ENCODE measurements at regions not wholly inside any gene's neighbourhood (a gene's known extent, or its start where the extent isn't known, plus 50 kb on each side); places are given as distances from the start of the nearest gene placed in this dataset.
"Not testable (repeated sequence)": the region's sequence is repeated elsewhere in the genome, so short reads cannot be mapped to it uniquely, and the experiment has no call there.

DNA sequence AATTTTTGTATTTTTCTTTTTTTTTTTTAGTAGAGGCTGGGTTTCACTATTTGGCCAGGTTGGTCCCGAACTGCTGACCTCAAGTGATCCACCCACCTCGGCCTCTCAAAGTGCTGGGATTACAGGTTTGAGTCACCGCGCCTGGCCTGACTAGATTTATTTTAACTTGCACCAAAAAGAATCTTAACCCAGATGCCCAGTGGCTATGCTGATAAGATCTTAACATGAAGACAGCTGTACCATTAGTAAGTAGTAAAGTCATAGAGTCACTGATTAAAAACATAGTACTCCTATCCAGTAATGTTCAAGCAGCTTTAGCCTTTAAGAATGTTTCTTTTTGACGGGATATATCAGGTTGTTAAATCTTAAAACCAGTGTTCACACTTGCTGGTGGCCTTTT, 1061.8 kb upstream of the FLRT2 start:
- intact Hi-C loops (cut with micrococcal nuclease): no loop called here
- Mint-ChIP-seq H3K4me3 (no peak overlapping the region), H3K36me3 (ENCODE audit: low read depth) (no peaks in the 10 kb centered on the region), H3K27ac (no peak overlapping the region), H3K27me3 (ENCODE audit: low read depth) (no peaks in the 10 kb centered on the region), H3K4me1 (ENCODE audit: low read depth) (no peaks in the 10 kb centered on the region), H3K9me3 (peaks cover 2% of the 10 kb centered on the region)
- CTCF ChIA-PET: interaction anchor here (0.7 kb wide), 1 partner anchor 17 kb away, joined by 3 read pairs; no protein-coding TSS in a partner anchor
- DNase-seq: no peak

DNA sequence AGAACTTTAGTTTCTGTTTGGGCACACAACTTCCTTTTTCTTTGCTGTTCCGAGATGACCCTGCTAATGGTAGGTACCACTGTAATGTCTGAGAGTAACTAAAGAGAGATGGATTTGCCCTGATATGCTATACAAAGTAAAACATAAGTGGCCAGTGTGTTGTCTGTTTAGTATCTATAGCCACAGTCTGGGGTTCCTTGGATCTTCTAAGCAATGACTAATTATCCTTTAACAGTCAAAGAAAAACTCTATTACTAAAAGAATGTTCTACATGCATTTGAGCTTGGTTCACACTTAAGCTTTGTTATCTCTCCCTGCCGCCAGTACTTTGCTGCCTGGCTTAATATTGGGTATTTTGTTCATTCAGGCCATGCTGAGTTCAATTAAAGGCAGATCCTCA, 1051.9 kb upstream of the FLRT2 start:
- Mint-ChIP-seq H3K27me3 (ENCODE audit: low read depth) (no peaks in the 10 kb centered on the region), H3K9me3 (peaks cover 1% of the 10 kb centered on the region), H3K27ac (no peak overlapping the region), H3K36me3 (ENCODE audit: low read depth) (no peaks in the 10 kb centered on the region), H3K4me3 (no peak overlapping the region), H3K4me1 (ENCODE audit: low read depth) (no peaks in the 10 kb centered on the region)
- no peak for DNase-seq
- CTCF ChIA-PET: no interaction called here
- intact Hi-C loops (cut with micrococcal nuclease): no loop called here

DNA sequence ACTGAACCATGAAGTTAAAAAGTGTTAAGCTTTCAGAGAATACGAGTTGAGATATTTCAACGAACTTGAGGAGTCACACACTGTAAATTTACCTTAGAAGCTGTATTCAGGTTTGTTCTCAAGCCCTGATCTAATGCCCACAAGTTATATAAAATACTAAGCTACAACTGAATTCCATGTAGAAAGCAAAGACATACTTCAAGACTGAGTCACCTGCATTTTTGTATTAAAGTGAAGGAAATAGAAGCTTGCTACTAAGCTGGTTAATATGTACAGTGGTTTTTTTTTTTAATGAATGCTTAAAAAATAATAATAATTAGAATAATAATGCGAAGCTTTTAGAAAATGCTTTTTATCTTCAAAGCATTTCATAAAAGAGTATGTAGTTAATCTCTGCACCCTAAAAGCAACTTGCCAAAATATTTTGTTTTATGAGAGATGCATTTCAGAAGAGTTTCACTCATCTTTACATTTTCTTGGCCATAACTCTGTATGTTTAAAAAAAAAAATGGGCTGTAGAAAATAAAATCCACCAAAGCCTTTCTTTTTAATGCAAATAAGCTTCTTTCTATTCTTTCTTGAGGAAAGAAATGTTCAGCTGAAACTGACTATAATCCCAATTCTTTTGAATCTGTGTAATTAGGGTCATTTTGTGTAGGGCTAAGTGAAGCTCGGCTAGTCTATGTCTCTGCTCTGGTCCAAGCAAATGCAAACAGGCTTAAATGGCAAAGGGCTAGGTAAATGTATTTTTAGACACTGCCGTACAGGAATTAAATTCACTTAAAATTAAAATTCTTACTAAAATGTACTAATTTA, 1047.5 kb upstream of the FLRT2 start:
- H3K27me3 Mint-ChIP-seq (ENCODE audit: low read depth): no peaks in the 10 kb centered on the region
- intact Hi-C loops (cut with micrococcal nuclease): no loop called here
- CTCF ChIA-PET: no interaction called here
- H3K9me3 Mint-ChIP-seq: no peaks in the 10 kb centered on the region
- no peaks in the 10 kb centered on the region for H3K4me1 Mint-ChIP-seq (ENCODE audit: low read depth)
- H3K4me3 Mint-ChIP-seq: no peak overlapping the region
- DNase-seq: no peak
- no peaks in the 10 kb centered on the region for H3K36me3 Mint-ChIP-seq (ENCODE audit: low read depth)
- no peak overlapping the region for H3K27ac Mint-ChIP-seq

DNA sequence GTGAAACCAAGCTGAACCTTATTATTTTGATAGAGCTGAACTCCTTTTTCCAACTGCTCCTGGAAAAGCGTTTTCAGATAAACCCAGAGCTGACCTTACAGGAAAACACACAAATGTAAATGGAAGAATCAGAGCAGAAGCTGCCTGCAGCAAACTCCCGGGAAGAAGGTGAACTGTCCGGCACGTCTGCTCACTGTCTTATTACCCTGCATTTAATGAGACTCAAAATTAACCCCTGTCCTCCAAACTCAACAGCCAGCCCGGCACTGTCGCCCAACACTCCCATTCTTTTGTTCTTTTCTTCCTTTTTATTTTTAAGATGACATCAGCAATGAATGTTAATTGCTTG, 1046.9 kb upstream of the FLRT2 start:
- Mint-ChIP-seq H3K4me1 (ENCODE audit: low read depth) (no peaks in the 10 kb centered on the region), H3K36me3 (ENCODE audit: low read depth) (no peaks in the 10 kb centered on the region), H3K4me3 (no peak overlapping the region), H3K9me3 (peaks cover 3% of the 10 kb centered on the region), H3K27me3 (ENCODE audit: low read depth) (no peaks in the 10 kb centered on the region), H3K27ac (no peak overlapping the region)
- intact Hi-C loops (cut with micrococcal nuclease): no loop called here
- CTCF ChIA-PET: no interaction called here
- no peak for DNase-seq

DNA sequence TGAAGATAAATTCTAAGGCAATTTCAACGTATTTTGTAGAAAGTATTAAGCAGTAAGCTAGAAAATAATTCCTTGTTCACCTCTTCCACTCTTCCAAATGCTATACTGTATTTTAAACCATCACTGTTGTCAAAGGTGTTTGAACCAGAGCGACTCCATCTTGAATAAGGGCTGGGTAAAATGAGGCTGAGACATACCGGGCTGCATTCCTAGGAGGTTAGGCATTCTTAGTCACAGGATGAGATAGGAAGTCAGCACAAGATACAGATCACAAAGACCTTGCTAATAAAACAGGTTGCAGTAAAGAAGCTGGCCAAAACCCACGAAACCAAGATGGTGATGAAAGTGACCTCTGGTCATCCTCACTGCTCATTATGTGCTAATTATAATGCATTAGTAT, 1045.7 kb upstream of the FLRT2 start:
- H3K27ac Mint-ChIP-seq; H3K27me3 Mint-ChIP-seq (ENCODE audit: low read depth); H3K36me3 Mint-ChIP-seq (ENCODE audit: low read depth); intact Hi-C loops (cut with micrococcal nuclease); H3K4me3 Mint-ChIP-seq; H3K4me1 Mint-ChIP-seq (ENCODE audit: low read depth); H3K9me3 Mint-ChIP-seq; DNase-seq; CTCF ChIA-PET: not testable (repeated sequence)

DNA sequence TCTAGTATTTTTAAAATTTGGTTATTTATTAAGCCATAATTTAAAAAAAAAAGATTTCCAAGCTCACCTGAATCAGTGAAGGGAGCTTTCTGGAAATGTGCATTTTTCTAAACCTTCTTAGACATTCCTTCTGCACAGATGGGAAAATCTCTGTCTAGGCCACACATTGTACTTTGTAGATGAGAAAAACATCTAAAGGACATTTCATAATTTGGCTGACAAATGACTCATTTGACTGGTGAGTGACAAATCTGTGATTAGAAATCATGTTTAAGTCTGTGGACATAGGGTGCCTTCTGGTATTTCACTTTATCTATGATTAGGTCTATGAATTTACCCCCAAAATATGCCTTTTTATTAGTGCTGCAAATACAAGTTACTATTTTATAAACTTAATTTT, 1044.9 kb upstream of the FLRT2 start:
- Mint-ChIP-seq H3K27ac (no peak overlapping the region), H3K36me3 (ENCODE audit: low read depth) (no peaks in the 10 kb centered on the region), H3K4me3 (no peak overlapping the region), H3K4me1 (ENCODE audit: low read depth) (no peaks in the 10 kb centered on the region), H3K9me3 (peaks cover 3% of the 10 kb centered on the region), H3K27me3 (ENCODE audit: low read depth) (no peaks in the 10 kb centered on the region)
- intact Hi-C loops (cut with micrococcal nuclease): no loop called here
- no peak for DNase-seq
- CTCF ChIA-PET: no interaction called here

DNA sequence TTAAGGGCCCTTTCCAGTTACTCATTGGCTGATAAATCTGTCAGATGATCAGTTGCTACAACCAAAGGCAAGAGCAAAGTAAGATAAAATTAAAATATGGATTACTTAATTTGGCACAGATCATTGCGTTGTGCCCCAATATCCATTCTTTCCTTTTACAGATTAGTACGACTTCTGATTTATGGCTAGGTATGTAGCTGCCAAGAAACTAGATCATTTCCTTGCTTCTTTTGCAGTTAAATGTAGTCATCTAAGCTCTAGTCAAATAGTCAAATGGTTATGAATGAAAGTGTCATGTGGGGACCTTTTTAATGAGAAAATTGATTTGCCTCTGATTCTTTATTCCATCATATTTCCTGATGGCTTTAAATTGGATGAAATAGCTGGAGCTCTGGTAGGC, 1039.9 kb upstream of the FLRT2 start:
- CTCF ChIA-PET: no interaction called here
- intact Hi-C loops (cut with micrococcal nuclease): no loop called here
- H3K36me3 Mint-ChIP-seq (ENCODE audit: low read depth): no peaks in the 10 kb centered on the region
- no peak for DNase-seq
- H3K27me3 Mint-ChIP-seq (ENCODE audit: low read depth): no peaks in the 10 kb centered on the region
- no peak overlapping the region for H3K4me3 Mint-ChIP-seq
- peaks cover 10% of the 10 kb centered on the region for H3K9me3 Mint-ChIP-seq
- H3K4me1 Mint-ChIP-seq (ENCODE audit: low read depth): no peaks in the 10 kb centered on the region
- no peak overlapping the region for H3K27ac Mint-ChIP-seq

DNA sequence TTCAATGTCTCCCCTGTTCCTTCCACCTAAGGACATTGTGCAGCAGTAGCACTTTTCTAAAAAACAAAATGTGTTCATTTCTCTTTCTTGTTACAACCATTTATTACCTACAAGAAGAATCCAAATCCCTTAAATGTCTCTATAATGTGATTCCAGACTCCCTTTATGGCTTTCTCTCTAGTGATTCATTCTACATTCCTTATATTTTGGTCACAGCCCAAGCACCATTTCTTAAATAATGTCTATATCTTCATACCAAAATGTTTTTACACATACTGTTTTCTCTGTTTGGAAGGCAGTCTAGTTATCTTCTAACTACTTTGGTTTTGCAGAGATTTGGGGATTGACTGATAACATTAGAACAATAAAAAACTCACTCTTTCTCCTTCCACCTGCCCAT, 1037.3 kb upstream of the FLRT2 start:
- Mint-ChIP-seq H3K9me3 (peaks cover 12% of the 10 kb centered on the region), H3K27me3 (ENCODE audit: low read depth) (no peaks in the 10 kb centered on the region), H3K4me3 (no peak overlapping the region), H3K4me1 (ENCODE audit: low read depth) (no peaks in the 10 kb centered on the region), H3K36me3 (ENCODE audit: low read depth) (no peaks in the 10 kb centered on the region), H3K27ac (no peak overlapping the region)
- intact Hi-C loops (cut with micrococcal nuclease): no loop called here
- DNase-seq: no peak
- CTCF ChIA-PET: no interaction called here

DNA sequence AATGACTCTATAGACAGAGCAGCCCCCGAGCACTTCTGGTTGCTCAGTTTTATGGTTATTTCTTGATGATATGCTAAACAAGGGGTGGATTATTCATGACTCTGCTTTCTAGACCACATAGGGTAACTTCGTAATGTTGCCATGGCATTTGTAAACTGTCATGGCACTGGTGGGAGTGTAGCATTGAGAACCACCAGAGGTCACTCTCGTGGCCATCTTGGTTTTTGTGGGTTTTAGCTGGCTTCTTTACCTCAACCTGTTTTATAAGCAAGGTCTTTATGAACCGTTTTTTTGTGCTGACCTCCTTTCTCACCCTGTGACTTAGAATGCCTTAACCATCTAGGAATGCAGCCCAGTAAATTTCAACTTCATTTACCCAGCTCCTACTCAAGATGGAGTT, 1036.2 kb upstream of the FLRT2 start:
- H3K27ac Mint-ChIP-seq: no peak overlapping the region
- H3K27me3 Mint-ChIP-seq (ENCODE audit: low read depth): no peaks in the 10 kb centered on the region
- CTCF ChIA-PET: no interaction called here
- H3K4me3 Mint-ChIP-seq: no peak overlapping the region
- no peak for DNase-seq
- no peaks in the 10 kb centered on the region for H3K36me3 Mint-ChIP-seq (ENCODE audit: low read depth)
- no peaks in the 10 kb centered on the region for H3K4me1 Mint-ChIP-seq (ENCODE audit: low read depth)
- peaks cover 9% of the 10 kb centered on the region for H3K9me3 Mint-ChIP-seq
- intact Hi-C loops (cut with micrococcal nuclease): no loop called here

DNA sequence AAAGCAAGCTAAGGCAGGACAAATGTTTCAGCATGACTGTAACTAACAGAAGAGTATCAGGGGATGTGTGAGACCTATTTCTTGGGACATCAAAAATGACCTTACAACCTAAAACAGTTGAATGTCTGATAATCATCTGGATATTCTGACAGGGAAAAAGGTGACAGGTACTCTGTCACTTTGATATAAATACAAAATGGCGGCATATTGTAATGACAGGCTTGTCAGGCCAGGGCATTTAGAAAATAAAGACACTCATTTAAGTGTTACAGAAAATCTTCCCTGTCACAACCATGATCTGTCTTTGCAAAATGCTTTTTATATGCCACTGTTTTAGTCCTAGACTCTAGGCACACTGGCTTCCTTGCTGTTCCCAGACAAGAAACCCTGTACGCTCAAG, 1033.3 kb upstream of the FLRT2 start:
- Mint-ChIP-seq H3K9me3 (peaks cover 9% of the 10 kb centered on the region), H3K36me3 (ENCODE audit: low read depth) (no peaks in the 10 kb centered on the region), H3K27me3 (ENCODE audit: low read depth) (no peaks in the 10 kb centered on the region), H3K4me1 (ENCODE audit: low read depth) (no peaks in the 10 kb centered on the region), H3K27ac (no peak overlapping the region), H3K4me3 (no peak overlapping the region)
- DNase-seq: no peak
- CTCF ChIA-PET: no interaction called here
- intact Hi-C loops (cut with micrococcal nuclease): no loop called here

DNA sequence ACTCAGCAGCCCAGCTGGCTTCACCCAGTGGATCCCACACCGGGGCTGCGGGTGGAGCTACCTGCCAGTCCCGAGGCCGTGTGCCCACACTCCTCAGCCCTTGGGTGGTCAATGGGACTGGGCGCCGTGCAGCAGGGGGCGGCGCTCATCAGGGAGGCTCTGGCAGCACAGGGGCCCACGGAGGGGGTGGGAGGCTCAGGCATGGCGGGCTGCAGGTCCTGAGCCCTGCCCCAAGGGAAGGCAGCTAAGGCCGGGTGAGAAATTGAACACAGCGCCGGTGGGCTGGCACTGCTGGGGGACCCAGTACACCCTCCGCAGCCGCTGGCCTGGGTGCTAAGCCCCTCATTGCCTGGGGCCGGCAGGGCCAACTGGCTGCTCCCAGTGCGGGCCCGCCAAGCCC, 1017.1 kb upstream of the FLRT2 start:
- H3K4me1 Mint-ChIP-seq (ENCODE audit: low read depth); H3K36me3 Mint-ChIP-seq (ENCODE audit: low read depth); intact Hi-C loops (cut with micrococcal nuclease); H3K4me3 Mint-ChIP-seq; H3K27me3 Mint-ChIP-seq (ENCODE audit: low read depth); H3K27ac Mint-ChIP-seq; DNase-seq; CTCF ChIA-PET: not testable (repeated sequence)
- peaks cover 21% of the 10 kb centered on the region for H3K9me3 Mint-ChIP-seq

DNA sequence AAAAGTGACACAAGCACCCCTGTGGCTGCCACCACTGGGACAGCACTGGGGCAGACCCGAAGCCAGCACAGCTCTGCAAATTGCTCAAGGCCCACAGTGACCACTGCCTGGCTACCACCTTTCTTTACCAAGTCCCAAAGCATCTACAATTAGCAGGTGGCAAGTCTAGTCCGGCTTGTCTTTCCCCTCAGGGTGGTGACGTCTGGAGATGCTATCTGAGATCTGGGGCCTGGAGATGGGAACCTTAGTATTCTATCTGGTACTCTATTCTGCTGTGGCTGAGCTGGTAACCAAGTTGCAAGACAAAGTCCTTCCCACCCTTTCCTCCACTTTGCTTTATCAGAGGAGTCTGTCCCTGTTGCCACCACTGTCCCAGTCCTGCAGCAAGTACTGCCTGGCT, 1010.1 kb upstream of the FLRT2 start:
- H3K36me3 Mint-ChIP-seq (ENCODE audit: low read depth): no peaks in the 10 kb centered on the region
- intact Hi-C loops (cut with micrococcal nuclease): no loop called here
- no peak for DNase-seq
- peaks cover 8% of the 10 kb centered on the region for H3K9me3 Mint-ChIP-seq
- CTCF ChIA-PET: no interaction called here
- no peak overlapping the region for H3K4me3 Mint-ChIP-seq
- no peak overlapping the region for H3K27ac Mint-ChIP-seq
- no peaks in the 10 kb centered on the region for H3K4me1 Mint-ChIP-seq (ENCODE audit: low read depth)
- H3K27me3 Mint-ChIP-seq (ENCODE audit: low read depth): no peaks in the 10 kb centered on the region

DNA sequence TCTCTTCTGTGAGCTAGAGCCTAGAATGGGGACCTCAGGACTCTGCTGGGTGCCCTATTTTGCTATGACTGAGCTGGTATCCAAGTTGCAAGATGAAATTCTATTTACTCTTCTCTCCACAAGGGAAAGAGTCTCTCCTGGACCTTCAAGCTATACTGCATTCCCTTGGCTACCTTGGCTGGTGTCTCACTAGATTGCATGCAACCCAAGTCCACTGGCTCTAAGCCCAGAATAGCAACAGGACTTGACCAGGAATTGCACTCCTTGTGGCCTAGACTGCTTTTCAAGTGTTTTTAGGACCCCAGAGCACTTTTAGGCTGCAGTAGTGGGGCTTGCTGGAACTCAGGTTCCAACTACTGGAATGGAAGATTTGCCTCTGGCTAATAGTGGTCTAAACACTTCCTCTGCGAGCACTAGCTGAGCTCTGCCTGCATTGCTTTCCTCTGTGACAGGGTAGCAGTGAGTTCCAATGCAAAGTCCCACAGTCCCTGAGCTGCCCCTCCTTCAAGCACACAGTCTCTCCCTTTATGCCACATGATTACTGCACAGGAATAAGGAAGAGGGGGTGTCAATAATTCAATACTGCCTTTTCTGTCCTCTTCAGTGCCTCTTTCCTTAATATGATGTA, 1009.1 kb upstream of the FLRT2 start:
- Mint-ChIP-seq H3K36me3 (ENCODE audit: low read depth) (no peaks in the 10 kb centered on the region), H3K27me3 (ENCODE audit: low read depth) (no peaks in the 10 kb centered on the region), H3K9me3 (peaks cover 8% of the 10 kb centered on the region), H3K4me1 (ENCODE audit: low read depth) (no peaks in the 10 kb centered on the region), H3K4me3 (no peak overlapping the region), H3K27ac (no peak overlapping the region)
- DNase-seq: no peak
- intact Hi-C loops (cut with micrococcal nuclease): no loop called here
- CTCF ChIA-PET: no interaction called here

All from activated naive CD4-positive, alpha-beta T cell treated with anti-CD3 and anti-CD28 coated beads for 36 hours (primary cell).